HG03565 (cell line): ENCODE measurements at regions not wholly inside any gene's neighbourhood (a gene's known extent, or its start where the extent isn't known, plus 50 kb on each side); places are given as distances from the start of the nearest gene placed in this dataset.

Experiments
- ATAC-seq: cut with Tn5 transposase; IDR thresholded peaks from one replicate; pipeline ENCODE4 v1.9.1; 2021; ENCODE audit warnings: mild to moderate bottlenecking, moderate library complexity; ENCODE audit not compliant: unreplicated experiment

DNA sequence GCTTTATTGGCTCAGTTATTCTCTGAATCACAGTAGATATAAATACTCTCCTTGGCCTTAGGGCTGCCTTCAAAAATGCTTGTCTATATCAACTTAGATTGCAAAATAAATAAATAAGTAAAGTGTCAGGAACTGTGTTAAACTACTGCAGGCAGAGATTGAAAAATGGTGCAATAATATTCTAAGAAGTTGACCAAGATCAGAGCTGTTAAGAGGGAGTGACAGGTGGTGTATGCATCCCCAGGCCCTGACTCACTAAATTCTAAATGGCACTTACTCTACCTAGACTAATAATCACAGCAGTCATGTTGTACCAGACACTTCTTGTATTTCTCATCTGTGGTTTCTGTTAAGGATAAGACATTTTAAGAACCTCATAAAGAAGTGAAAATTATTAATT, 235.1 kb upstream of the SPOCK3 start:
- no peak for ATAC-seq

DNA sequence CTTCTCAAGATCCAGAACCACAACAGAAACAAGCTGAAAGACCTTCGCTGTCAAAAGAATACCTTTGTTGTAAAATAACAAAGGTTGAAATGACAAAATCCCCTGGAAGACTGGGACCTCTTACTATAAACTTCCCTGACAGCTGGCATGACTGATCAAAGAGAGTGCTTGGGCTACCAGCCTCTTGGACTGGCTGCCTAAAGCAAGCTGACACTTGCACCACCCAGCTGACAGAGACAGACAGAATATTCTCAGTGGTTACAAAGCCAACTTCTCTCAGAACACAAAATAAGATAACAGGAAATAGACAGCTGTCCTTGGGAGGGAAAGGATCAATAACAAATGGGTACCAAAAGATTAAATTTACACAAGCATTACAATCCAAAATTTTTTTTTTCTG, 241.7 kb upstream of the SPOCK3 start:
- no peak for ATAC-seq

DNA sequence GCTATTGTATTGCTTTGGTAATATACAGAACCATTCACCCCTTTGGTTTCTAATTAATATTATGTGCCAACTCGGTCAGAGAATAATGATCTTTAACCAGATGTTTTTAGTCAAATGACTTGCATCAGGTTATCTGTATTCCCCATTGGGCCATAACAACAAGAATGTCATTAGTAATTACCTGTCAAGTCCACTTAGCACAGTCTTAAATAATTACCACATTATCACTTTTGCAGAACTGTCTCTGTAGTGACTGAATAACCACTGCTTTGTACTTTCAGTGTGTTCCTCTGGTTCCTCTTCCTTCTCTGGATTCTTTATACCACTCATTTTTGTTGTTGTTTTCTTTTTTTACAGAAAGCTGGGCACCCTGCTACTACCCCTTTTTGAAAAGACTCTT, 257.7 kb upstream of the SPOCK3 start:
- ATAC-seq: no peak

DNA sequence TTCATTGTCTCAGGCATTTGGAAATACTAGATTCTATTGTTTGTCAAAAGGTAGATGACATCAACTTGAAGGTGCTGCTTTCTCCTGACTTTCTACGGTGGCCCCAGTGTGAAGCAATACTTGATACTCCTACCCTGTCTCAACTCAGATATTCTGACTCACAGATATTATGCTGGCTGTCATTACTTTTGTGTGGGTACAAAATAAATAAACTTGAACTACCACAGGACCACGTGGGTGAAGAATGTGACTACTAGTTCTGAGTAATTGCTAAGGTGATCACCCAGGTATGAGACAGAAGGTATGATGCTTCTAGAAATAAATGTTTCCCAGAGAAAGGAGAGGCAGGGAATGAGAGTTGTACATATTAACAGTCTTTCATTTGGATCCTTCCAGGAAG, 275.3 kb upstream of the SPOCK3 start:
- no peak for ATAC-seq

DNA sequence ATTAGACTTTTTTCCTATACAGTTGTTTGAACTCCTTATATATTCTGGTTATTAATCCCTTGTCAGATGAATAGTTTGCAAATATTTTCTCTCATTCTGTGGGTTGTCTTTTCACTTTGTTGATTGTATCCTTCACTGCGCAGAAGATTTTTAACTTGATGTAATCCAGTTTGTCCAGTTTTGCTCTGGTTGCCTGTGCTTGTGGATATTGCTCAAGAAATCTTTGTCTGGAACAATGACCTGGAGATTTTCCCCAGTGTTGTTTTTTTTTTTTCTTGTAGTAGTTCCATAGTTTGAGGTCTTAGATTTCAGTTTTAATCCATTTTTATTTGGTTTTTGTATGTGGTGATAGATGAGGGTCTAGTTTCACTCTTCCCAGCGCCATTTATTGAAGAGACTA, 289.8 kb upstream of the SPOCK3 start:
- ATAC-seq: no peak

DNA sequence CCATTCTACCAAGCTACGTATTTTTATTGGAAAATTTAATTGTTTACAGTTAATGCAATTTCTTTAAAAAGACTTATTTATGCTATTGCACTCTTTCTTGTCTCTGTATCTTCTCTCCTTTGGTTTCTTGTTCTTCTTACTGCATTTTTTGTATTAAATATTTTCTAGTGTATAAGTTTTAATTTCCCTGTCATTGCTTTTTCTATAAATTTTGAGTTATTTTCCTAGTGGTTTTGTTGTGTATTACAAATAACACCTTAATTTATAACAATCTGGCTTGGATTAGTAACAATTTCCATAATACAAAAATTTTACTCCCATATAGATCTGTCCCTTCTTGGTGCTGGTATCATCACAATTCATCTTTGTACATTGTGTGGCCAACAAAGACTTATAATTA, 303.5 kb upstream of the SPOCK3 start:
- no peak for ATAC-seq

DNA sequence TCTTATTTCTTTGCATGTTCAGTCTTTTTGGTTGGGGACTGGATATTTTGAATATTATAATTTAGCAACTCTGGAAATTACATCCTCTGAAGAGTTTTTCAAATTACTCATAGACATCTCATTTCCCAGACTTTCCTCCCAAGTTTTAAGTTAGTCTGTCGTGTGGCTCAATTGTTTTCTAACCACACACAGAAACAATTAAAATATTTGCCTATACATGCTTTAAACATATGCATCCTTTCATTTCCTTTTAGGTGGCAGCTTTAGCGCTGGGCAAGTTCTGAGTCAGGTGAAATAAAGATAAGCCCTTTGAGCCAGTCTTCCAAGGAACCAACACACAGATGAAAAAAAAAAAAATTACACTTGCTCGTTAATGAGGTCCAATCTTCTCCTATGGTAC, 307.0 kb upstream of the SPOCK3 start:
- ATAC-seq: no peak

DNA sequence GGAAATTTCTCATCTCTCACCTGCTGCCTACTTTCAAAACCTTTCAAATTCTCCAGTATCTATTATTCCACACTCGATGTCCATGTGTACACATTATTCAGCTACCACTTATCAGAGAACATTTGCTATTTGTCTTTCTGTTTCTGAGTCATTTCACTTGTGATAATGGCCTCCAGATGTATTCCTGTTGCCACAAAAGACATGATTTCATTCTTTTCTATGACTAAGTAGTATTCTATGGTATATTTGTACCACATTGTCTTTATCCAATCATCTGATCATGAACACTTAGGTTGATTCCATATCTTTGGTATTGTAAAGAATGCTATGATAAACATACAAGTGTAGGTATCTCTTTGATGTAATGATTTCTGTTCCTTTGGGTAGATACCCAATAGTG, 310.1 kb upstream of the SPOCK3 start:
- ATAC-seq: no peak

DNA sequence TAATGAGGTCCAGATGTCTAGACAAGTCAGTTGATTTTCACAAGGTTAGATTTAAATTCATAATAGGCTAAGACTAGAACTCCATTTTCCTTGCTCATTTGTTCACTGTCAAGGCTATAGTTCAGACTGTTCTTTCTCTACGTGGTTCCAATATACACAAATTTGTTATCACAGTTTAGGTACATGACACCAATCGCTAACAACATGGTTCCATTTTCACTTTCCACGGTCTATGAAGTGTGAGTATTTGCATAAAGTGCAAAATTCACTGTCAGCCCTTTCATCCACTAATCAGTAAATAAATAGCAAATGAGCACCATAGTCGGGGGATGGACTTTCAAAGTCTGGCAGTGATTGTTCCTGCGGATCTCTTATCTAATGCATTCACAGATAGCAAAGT, 315.7 kb upstream of the SPOCK3 start:
- ATAC-seq: no peak

DNA sequence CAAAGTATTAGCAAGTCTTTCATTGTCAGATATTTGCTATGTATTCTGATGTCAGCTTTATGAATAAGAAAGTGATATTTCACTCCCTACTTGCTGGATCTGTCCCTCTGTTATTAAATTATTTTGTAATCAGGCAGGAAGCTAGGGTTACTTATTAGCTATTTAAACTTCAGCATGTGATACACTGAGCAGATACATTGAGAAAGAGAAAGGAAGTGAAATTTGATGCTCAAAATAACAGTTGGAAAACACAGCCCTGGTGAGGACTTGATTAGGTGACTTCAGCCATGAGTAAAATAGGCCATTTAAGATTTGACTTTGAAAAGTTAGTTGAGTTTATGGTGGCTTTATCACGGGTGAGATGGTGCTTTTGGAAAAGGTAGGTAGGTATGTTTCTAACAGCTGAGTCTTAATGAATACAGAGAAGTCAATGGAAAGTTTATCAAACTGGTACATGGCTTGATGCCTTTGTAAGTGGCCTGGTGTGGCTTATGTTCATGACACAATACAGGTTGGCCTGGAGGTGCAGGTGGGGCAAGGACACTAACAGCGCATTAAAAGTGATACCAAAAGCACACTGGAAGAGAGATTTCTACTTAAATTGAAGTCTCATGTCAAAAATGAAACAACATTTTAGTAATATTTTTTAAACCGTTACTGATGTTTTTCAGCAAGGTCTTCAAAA, 321.2 kb upstream of the SPOCK3 start:
- no peak for ATAC-seq

DNA sequence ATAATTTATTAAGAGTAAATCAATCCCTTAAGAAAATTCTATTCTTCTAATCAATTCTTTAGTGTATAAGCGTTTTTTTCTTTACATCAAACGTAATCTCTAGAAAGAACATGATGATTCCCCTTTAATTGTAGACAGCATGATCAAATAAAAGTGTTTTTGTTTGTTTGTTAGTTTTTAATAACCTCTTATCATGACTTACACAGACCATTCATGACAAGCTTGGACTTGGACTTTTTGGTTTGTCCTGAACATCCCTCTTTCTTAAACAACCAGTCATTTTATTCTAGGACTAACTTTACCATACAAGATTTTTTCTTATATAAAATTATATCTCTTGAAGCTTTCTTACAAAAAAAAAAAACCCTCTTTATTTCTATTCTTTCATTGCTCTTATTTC, 344.6 kb upstream of the SPOCK3 start:
- no peak for ATAC-seq

DNA sequence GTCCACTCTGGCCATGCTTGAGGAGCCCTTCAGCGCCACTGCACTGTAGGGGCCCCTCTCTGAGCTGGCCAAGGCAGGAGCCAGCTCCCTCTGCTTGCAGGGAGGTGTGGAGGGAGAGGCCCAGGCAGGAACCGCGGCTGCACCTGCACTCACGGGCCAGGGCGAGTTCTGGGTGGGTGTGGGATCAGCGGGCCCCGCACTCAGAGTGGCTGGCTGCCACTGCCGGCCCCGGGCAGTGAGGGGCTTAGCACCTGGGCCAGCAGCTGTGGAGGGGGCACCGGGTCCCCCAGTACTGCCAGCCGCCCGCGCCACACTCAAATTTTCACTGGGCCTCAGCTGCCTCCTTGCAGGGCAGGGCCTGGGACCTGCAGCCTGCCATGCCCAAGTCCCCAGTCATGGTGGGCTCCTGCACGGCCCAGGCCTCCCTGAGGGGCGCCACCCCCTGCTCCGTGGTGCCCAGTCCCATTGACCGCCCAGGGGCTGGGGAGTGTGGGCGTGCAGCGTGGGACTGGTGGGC, 347.2 kb upstream of the SPOCK3 start:
- ATAC-seq: no peak

DNA sequence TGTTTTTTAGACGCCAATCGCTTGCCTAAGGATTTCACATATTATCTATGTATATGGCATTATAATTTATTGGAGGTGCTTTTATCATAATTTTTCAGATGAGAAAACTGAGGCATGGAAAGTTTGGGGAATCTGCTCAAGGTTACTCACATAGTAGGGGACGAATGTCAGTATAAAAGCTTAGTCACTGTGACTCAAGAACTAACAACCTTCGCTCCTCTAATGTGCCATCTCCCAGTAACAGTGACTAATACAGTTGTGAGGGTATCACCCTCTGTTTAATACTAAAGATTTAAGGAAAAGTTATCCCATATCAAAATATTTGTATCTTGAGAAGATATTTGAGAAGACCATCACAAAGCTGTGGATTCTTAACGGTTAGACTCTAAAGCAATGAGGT, 353.1 kb upstream of the SPOCK3 start:
- no peak for ATAC-seq

DNA sequence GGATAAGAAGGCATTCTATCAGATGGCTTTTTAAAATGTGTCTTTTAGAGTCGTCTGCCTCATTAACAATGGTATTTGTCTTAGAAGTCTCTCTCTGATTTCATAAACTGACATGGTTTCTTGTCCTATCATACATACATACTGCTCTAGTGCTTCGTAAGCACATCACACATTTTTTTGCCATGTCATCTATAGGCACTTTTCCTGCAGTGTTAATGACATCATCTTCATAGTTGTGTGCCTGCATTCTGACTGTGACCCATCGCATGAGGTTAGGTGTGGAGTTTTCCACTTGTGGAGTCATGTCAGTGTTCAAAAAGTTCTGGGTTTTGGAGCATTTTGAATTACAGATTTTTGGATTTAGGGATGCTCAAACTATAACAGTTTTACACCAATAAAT, 361.6 kb upstream of the SPOCK3 start:
- no peak for ATAC-seq

DNA sequence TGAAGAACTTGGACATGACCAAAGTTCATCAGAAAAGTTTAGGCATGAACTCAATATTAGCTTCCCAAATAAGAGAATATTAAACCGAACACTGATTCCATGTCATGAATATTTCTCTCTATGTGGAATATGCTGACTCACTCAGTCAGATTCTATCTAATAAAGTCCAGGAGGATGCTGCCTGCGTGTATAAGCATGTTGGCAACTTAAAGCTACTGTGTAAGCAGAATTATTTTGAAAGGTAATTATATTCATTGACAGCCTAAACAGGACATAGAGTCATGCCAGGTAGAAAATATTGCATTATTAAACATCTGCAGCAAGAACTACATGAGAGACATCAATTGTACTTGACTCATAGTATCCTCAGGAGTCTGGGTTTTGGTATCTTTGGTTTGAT, 367.9 kb upstream of the SPOCK3 start:
- ATAC-seq: no peak

DNA sequence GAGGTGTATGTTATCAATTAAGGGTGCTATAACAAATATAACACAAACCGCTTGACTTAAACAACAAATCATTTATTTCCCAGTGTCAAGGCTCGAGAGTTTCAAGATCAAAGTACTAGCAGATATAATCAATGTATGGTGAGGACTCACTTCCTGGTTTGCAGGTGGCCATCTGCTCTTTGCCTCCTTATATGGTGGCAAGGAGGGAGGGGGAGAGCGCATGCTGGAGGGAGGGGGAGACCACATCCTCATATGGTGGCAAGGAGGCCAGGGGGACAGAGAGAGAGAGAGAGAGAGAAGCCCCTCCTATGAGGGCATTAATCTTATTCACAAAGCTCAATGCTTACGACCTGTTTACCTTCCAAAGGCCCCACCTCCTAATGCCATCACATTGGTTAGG, 372.3 kb upstream of the SPOCK3 start:
- no peak for ATAC-seq

DNA sequence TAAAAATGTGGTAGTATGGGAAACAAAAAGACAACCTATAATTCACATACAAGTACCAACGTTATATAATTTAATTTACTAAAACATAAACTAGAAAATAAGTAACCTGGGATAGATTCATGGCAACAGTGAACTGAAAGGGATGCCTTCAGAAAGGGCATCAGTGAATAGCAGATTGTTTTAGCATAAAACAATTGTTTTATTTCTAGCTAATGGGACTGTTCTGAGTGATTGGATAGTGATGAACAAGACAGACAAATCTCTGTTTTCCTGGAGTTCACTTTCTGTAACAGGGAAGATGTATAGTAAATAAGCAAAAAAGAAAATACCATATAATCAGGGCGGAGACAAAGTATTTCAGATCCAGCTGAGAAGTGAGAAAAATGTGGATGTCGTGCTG, 379.1 kb upstream of the SPOCK3 start:
- ATAC-seq: no peak

DNA sequence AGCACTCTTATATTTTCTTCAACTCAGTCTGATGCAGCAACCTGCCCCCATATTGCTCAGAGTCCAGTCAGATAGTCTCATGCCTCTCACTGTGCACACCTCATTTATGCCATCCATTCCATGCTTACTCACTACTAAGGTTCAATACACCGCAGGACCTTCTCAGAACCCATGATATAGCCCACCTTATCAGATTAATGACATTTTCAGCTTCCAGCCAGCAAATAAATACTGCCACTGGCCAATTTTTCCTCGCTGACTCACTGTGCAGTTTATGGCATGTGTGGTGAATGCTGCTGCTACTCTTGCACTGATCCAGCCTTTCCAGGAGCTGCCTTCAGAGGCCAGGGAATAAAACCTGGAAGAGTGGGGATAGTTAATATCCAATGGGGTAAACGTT, 380.6 kb upstream of the SPOCK3 start:
- no peak for ATAC-seq

DNA sequence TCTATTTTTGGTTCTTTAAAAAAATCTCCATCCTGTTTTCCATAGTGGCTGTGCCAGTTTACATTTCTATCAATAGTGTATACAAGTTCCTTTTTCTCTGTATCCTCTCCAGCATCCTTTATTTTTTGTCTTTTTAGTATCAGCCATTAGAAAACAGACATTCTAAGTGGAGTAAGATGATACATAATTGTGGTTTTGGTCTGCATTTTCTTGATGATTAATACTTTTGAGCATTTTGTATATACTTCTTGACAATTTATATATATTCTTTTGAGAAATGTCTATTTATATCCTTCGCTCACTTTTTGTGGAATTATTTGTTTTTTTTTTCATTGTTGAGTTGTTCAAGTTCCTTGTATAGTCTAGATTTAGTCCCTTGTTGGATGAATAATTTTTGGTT, 382.2 kb upstream of the SPOCK3 start:
- ATAC-seq: no peak

DNA sequence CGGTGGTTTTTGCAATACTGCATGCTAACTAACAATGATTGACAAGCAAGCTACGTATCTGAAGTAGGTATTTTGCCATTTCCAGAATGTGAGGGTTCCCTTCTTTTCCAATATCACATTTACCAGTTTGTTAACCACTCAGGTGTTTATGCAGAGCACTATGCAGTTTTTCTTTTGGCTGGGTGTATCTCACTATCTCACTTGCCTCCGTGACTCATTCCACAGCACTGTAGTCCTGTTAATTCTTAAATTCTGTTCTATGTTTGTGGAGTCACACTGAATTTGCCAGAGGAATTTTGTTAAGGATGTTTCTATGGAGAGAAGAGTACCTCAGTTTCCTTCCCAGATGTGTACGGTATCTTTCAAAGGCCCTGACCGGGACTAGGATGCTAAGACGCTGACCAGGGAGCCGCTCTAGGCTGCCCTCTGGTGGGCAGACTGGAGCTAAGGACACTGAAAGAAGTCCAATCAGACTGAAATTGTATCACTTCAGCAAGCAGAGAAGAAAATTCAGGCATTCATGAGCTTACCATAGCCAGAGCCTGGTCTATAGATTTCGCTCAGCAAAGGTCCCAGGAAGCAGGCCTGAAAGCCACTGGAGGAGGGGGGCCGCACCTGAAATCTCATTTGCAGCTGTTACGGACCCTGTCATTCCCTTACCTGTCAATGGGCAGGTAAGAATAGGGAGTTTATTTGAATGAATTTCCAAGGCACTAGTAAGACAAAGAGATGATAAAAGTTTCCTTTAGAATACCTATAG, 388.4 kb upstream of the SPOCK3 start:
- ATAC-seq: peak; percentile 99

DNA sequence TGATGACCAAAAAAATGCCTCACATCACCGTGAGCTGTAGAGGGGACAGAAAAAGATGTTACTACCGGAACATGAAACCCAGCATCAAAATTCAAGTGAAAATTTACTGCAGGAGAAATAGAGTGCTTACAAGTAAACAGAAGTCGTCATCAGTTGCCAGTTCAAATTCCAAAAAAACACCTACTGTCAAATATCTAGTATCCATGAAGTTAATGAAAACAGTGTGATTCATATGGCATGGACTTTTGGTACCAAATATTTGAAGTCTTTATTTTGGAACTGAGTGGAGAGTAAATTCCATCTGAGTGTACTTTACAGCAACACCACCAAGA, 388.9 kb upstream of the SPOCK3 start:
- no peak for ATAC-seq

DNA sequence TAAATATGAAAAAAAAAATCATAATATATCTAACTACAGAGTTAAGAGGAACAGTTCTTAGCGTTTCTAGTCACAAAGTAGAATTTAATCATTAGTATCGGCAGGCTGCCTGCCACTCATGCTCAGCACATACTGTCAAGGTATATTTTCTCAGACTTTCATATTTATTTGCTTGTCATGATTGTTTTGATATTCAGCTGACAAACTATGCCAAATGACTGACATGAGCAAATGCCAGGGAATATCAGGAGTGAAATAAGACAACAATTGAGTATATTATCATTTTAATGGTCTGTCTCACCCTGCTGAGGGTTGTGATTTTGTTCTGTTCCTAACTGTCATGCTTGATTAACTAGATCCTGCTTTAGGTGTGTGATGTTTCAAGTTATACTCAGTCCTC, 395.0 kb upstream of the SPOCK3 start:
- no peak for ATAC-seq

DNA sequence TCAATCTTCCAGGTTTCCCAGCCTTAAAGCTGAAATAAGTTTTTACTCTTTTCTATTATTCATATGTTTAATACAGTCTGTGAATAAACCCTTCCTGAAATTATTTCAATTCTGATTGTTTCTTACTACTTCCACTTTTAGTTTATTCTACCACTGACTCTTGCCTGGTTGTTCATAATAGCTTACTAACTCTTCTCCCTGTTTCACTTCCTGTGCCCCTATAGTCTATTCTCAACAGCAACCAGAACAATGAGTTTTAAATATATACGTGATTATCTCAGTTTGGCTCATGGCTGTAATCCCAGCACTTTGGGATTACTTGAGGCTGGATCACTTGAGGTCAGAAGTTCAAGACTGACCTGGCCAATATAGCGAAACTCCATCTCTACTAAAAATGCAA, 408.0 kb upstream of the SPOCK3 start:
- peak; percentile 50 for ATAC-seq
